HG02840 (cell line): ENCODE measurements at regions not wholly inside any gene's neighbourhood (a gene's known extent, or its start where the extent isn't known, plus 50 kb on each side); places are given as distances from the start of the nearest gene placed in this dataset.

ENCODE experiments used
- ATAC-seq: cut with Tn5 transposase; IDR thresholded peaks from one replicate; pipeline ENCODE4 v1.9.1; 2021; ENCODE audit warnings: mild to moderate bottlenecking, moderate library complexity, moderate number of reproducible peaks; ENCODE audit not compliant: unreplicated experiment, low FRiP score

- ATAC-seq: no peak
These were observed 282.0 kb upstream of the AKR1E2 start for GRCh38 chr10:4543938-4544533.

- ATAC-seq: no peak
These were observed 284.7 kb upstream of the AKR1E2 start for GRCh38 chr10:4541292-4541691.

GRCh38 chr10:4538016-4538415 lies 288.0 kb upstream of the AKR1E2 start:
- ATAC-seq: no peak

GRCh38 chr10:4535521-4535920 lies 290.5 kb upstream of the AKR1E2 start:
- ATAC-seq: no peak

- ATAC-seq: no peak
These were observed 292.4 kb upstream of the AKR1E2 start for GRCh38 chr10:4533621-4534020.

GRCh38 chr10:4532976-4533375 lies 293.0 kb upstream of the AKR1E2 start:
- ATAC-seq: no peak

- ATAC-seq: no peak
These were observed 293.5 kb upstream of the AKR1E2 start for GRCh38 chr10:4532467-4532866.

- no peak for ATAC-seq
These were observed 294.0 kb upstream of the AKR1E2 start for GRCh38 chr10:4532011-4532410.

- no peak for ATAC-seq
These were observed 296.7 kb upstream of the AKR1E2 start for GRCh38 chr10:4529266-4529665.

GRCh38 chr10:4527281-4527970 lies 298.6 kb upstream of the AKR1E2 start:
- no peak for ATAC-seq

- ATAC-seq: no peak
These were observed 299.7 kb upstream of the AKR1E2 start for GRCh38 chr10:4526311-4526731.

- no peak for ATAC-seq
These were observed 300.9 kb upstream of the AKR1E2 start for GRCh38 chr10:4525103-4525502.

- peak; percentile 71 for ATAC-seq
These were observed 303.6 kb upstream of the AKR1E2 start for GRCh38 chr10:4522296-4523000.

- no peak for ATAC-seq
These were observed 306.2 kb upstream of the AKR1E2 start for GRCh38 chr10:4519658-4520402.

- ATAC-seq: no peak
These were observed 308.3 kb upstream of the AKR1E2 start for GRCh38 chr10:4517746-4518145.

- ATAC-seq: no peak
These were observed 310.3 kb upstream of the AKR1E2 start for GRCh38 chr10:4515721-4516120.

GRCh38 chr10:4514445-4515108 lies 311.4 kb upstream of the AKR1E2 start:
- no peak for ATAC-seq

GRCh38 chr10:4512671-4513240 lies 313.3 kb upstream of the AKR1E2 start:
- ATAC-seq: no peak

GRCh38 chr10:4512196-4512595 lies 313.8 kb upstream of the AKR1E2 start:
- ATAC-seq: no peak

GRCh38 chr10:4511509-4511908 lies 314.5 kb upstream of the AKR1E2 start:
- ATAC-seq: no peak
